Colonic mucosa (tissue), 4 donors: ENCODE measurements at regions not wholly inside any gene's neighbourhood (a gene's known extent, or its start where the extent isn't known, plus 50 kb on each side); places are given as distances from the start of the nearest gene placed in this dataset.

Experiments used
- DNase-seq: peaks from one replicate; pipeline ENCODE4 v3.0.0-alpha.2; 2020
- H3K27ac ChIP-seq: fragments of 200-600 bp; one replicate; pipeline ENCODE4 v1.8.0; 2021
- H3K27me3 ChIP-seq: fragments of 200-600 bp; one replicate; pipeline ENCODE4 v1.8.0; 2021
- H3K36me3 ChIP-seq: fragments of 200-600 bp; one replicate; pipeline ENCODE4 v1.8.0; 2021
- H3K4me1 ChIP-seq: fragments of 200-600 bp; one replicate; pipeline ENCODE4 v1.8.0; 2021; ENCODE audit warnings: mild to moderate bottlenecking
- H3K4me3 ChIP-seq: fragments of 200-600 bp; one replicate; pipeline ENCODE4 v1.8.0; 2021
- H3K9ac ChIP-seq, 2 donors: one replicate each; pipeline ENCODE4 v1.7.0; 2013; ENCODE audit warnings: control low read depth in 2 of 2, low read depth in 2 of 2, low read length in 2 of 2
- H3K9me3 ChIP-seq: fragments of 200-600 bp; one replicate; pipeline ENCODE4 v1.8.0; 2021
- CTCF ChIP-seq: fragments of 200-600 bp; IDR thresholded peaks from one replicate; pipeline ENCODE4 v1.8.0; 2022; ENCODE audit warnings: antibody characterized with exemption, mild to moderate bottlenecking
- intact Hi-C: fragments of 100-400 bp; cut with DNase I; formaldehyde crosslinking; loops from one replicate; pipeline ENCODE4 v1.14.1; 2022
- donor health status: healthy.
- donor health status: DM: no; HTN: no; CAD: no.
- donor health status: DM: no; HTN: no; CAD: no.

- no peak for TF ChIP-seq CTCF
- Histone ChIP-seq H3K9me3 (no peaks in the 10 kb centered on the region), H3K27ac (no peak overlapping the region), H3K4me3 (no peak overlapping the region), H3K36me3 (no peaks in the 10 kb centered on the region), H3K4me1 (no peaks in the 10 kb centered on the region), H3K9ac (no peak overlapping the region), H3K27me3 (no peaks in the 10 kb centered on the region)
- DNase-seq, result no peak
- intact Hi-C loops, result no loop called here
Observed at GRCh38 chr4:177005674-177006230, 213.0 kb upstream of the VEGFC start.

GRCh38 chr4:177006331-177006730, 213.6 kb upstream of the VEGFC start:
- Histone ChIP-seq H3K9ac (no peak overlapping the region), H3K36me3 (no peaks in the 10 kb centered on the region), H3K4me3 (no peak overlapping the region), H3K9me3 (no peaks in the 10 kb centered on the region), H3K27me3 (no peaks in the 10 kb centered on the region), H3K4me1 (no peaks in the 10 kb centered on the region), H3K27ac (no peak overlapping the region)
- TF ChIP-seq CTCF, result no peak
- DNase-seq, result no peak
- intact Hi-C loops, result no loop called here

- Histone ChIP-seq H3K4me3 (no peak overlapping the region), H3K9me3 (no peaks in the 10 kb centered on the region), H3K9ac (no peak overlapping the region), H3K36me3 (no peaks in the 10 kb centered on the region), H3K27me3 (no peaks in the 10 kb centered on the region), H3K4me1 (no peaks in the 10 kb centered on the region), H3K27ac (no peak overlapping the region)
- no peak for DNase-seq
- no peak for TF ChIP-seq CTCF
- intact Hi-C loops, result no loop called here
Observed at GRCh38 chr4:177008071-177008835, 215.5 kb upstream of the VEGFC start.

- Histone ChIP-seq H3K4me3 (no peak overlapping the region), H3K27me3 (no peaks in the 10 kb centered on the region), H3K36me3 (no peaks in the 10 kb centered on the region), H3K4me1 (no peaks in the 10 kb centered on the region), H3K9ac (no peak overlapping the region), H3K27ac (no peak overlapping the region), H3K9me3 (no peaks in the 10 kb centered on the region)
- DNase-seq, result no peak
- TF ChIP-seq CTCF, result no peak
- intact Hi-C loops, result no loop called here
Observed at GRCh38 chr4:177008836-177009501, 216.2 kb upstream of the VEGFC start.

GRCh38 chr4:177010418-177010817, 217.7 kb upstream of the VEGFC start:
- H3K9ac ChIP-seq, result no peak overlapping the region
- no peaks in the 10 kb centered on the region for H3K36me3 ChIP-seq

More at GRCh38 chr4:177010418-177010817, 217.7 kb upstream of the VEGFC start:
- intact Hi-C loops, result no loop called here
- Histone ChIP-seq H3K4me3 (no peak overlapping the region), H3K27ac (no peak overlapping the region), H3K27me3 (no peaks in the 10 kb centered on the region), H3K4me1 (no peaks in the 10 kb centered on the region), H3K9me3 (no peaks in the 10 kb centered on the region)
- no peak for DNase-seq
- TF ChIP-seq CTCF, result no peak
